Calu3 (cell line): ENCODE measurements at regions not wholly inside any gene's neighbourhood (a gene's known extent, or its start where the extent isn't known, plus 50 kb on each side); places are given as distances from the start of the nearest gene placed in this dataset.

ENCODE experiments used
- BruUV-seq: library from RNA; stranded (reverse); fragments of 400-500 nt; replicated peaks from 2 replicates; lab custom pipeline; 2021; lab: Mats Ljungman, UMichigan
- CTCF ChIA-PET: fragments of 300-600 bp; sonication (Branson Sonifier 250); formaldehyde crosslinking; loops from one replicate; lab custom pipeline; 2022; ENCODE audit warnings: antibody characterized with exemption; lab: Charles Lee
- DNase-seq: peaks from one replicate; pipeline ENCODE4 v3.0.0; 2022
- H3K27ac Mint-ChIP-seq: one replicate; pipeline ENCODE4 v1.8.0; 2022; ENCODE audit warnings: mixed read lengths; ENCODE audit not compliant: unreplicated experiment
- H3K27me3 Mint-ChIP-seq: one replicate; pipeline ENCODE4 v1.8.0; 2022; ENCODE audit warnings: mixed read lengths; ENCODE audit not compliant: unreplicated experiment
- H3K36me3 Mint-ChIP-seq: one replicate; pipeline ENCODE4 v1.8.0; 2022; ENCODE audit warnings: mild to moderate bottlenecking, moderate library complexity, mixed read lengths; ENCODE audit not compliant: insufficient read depth, unreplicated experiment
- H3K4me1 Mint-ChIP-seq: one replicate; pipeline ENCODE4 v1.8.0; 2022; ENCODE audit warnings: mild to moderate bottlenecking, low read depth, mixed read lengths; ENCODE audit not compliant: unreplicated experiment
- H3K4me3 Mint-ChIP-seq: one replicate; pipeline ENCODE4 v1.8.0; 2022; ENCODE audit warnings: mild to moderate bottlenecking, low read depth, moderate library complexity, mixed read lengths; ENCODE audit not compliant: unreplicated experiment
- H3K9me3 Mint-ChIP-seq: one replicate; pipeline ENCODE4 v1.8.0; 2022; ENCODE audit warnings: low read depth, mixed read lengths; ENCODE audit not compliant: unreplicated experiment
- CTCF ChIP-seq: fragments of 200-600 bp; IDR thresholded peaks from one replicate; pipeline ENCODE4 v1.8.0; 2022; ENCODE audit warnings: antibody characterized with exemption; ENCODE audit not compliant: unreplicated experiment
- intact Hi-C: fragments of 100-400 bp; cut with micrococcal nuclease; formaldehyde crosslinking; loops from one replicate; pipeline ENCODE4 v1.10.0; 2022; ENCODE audit not compliant: unreplicated experiment

- no peak for DNase-seq
- H3K4me3 Mint-ChIP-seq, result no peak overlapping the region
- no peak overlapping the region for H3K27ac Mint-ChIP-seq
- intact Hi-C loops, result loop anchor here (5.0 to 10.0 kb wide), 3 partner anchors 263 to 400 kb away; partner anchors contain the start of gene FYB1
- TF ChIP-seq CTCF, result no peak
- H3K4me1 Mint-ChIP-seq, result peaks cover 10% of the 10 kb centered on the region
- no TSS peak for BruUV-seq
- H3K9me3 Mint-ChIP-seq, result no peaks in the 10 kb centered on the region
- CTCF ChIA-PET, result interaction anchor here (0.6 to 1.6 kb wide), 3 partner anchors 139 to 227 kb away, joined by 3 to 5 read pairs (median 4); no protein-coding TSS in a partner anchor
- H3K27me3 Mint-ChIP-seq, result no peaks in the 10 kb centered on the region
- no peaks in the 10 kb centered on the region for H3K36me3 Mint-ChIP-seq
These were observed 120.2 kb upstream of the DAB2 start for GRCh38 chr5:39544941-39545340.

- Mint-ChIP-seq H3K4me1 (no peaks in the 10 kb centered on the region), H3K4me3 (no peak overlapping the region), H3K36me3 (no peaks in the 10 kb centered on the region), H3K27me3 (no peaks in the 10 kb centered on the region), H3K27ac (no peak overlapping the region), H3K9me3 (no peaks in the 10 kb centered on the region)
- DNase-seq, result no peak
- no peak for TF ChIP-seq CTCF
- CTCF ChIA-PET, result interaction anchor here (1.3 to 1.8 kb wide), 2 partner anchors 119 to 167 kb away, joined by 5 read pairs; partner anchors contain the start of gene DAB2
- no TSS peak for BruUV-seq
- intact Hi-C loops, result loop anchor here (10.0 kb wide), 1 partner anchor 399 kb away; no protein-coding TSS in a partner anchor
These were observed 118.6 kb upstream of the DAB2 start for GRCh38 chr5:39543335-39543734.

GRCh38 chr5:39542511-39543285 is 117.9 kb upstream of the DAB2 start:
- H3K27ac Mint-ChIP-seq, result no peak overlapping the region
- H3K4me3 Mint-ChIP-seq, result no peak overlapping the region
- H3K9me3 Mint-ChIP-seq, result no peaks in the 10 kb centered on the region
- intact Hi-C loops, result loop anchor here (10.0 kb wide), 1 partner anchor 398 kb away; no protein-coding TSS in a partner anchor
- CTCF ChIA-PET, result interaction anchor here (1.3 to 1.8 kb wide), 2 partner anchors 118 to 167 kb away, joined by 5 read pairs; partner anchors contain the start of gene DAB2
- no TSS peak for BruUV-seq
- TF ChIP-seq CTCF, result no peak
- H3K36me3 Mint-ChIP-seq, result no peaks in the 10 kb centered on the region
- no peaks in the 10 kb centered on the region for H3K4me1 Mint-ChIP-seq
- DNase-seq, result no peak
- H3K27me3 Mint-ChIP-seq, result no peaks in the 10 kb centered on the region

GRCh38 chr5:39541920-39542319 is 117.1 kb upstream of the DAB2 start:
- H3K9me3 Mint-ChIP-seq, result no peaks in the 10 kb centered on the region
- no TSS peak for BruUV-seq
- no peak for TF ChIP-seq CTCF
- intact Hi-C loops, result loop anchor here (10.0 kb wide), 1 partner anchor 397 kb away; no protein-coding TSS in a partner anchor
- H3K27ac Mint-ChIP-seq, result no peak overlapping the region
- no peaks in the 10 kb centered on the region for H3K4me1 Mint-ChIP-seq
- H3K27me3 Mint-ChIP-seq, result no peaks in the 10 kb centered on the region
- H3K4me3 Mint-ChIP-seq, result no peak overlapping the region
- DNase-seq, result no peak
- H3K36me3 Mint-ChIP-seq, result no peaks in the 10 kb centered on the region
- CTCF ChIA-PET, result no interaction called here
